ENCODE measurements at regions not wholly inside any gene's neighbourhood (a gene's known extent, or its start where the extent isn't known, plus 50 kb on each side); places are given as distances from the start of the nearest gene placed in this dataset.
A peak's percentile ranks its signal among the peaks of the same experiment; 100 is the strongest.

GRCh38 chr17:71842986-71843385 is 277.8 kb upstream of the SOX9 start:
- Histone ChIP-seq H3K36me3 (ENCODE audit: control insufficient read depth in 2 of 3, insufficient read depth in 3 of 3, low read length in 3 of 3) (no peaks in the 10 kb centered on the region), H3K9ac (ENCODE audit: low read length in 3 of 3) (no peak overlapping the region), H3K4me3 (ENCODE audit: low read length in 3 of 3) (no peak overlapping the region), H3K27ac (ENCODE audit: low read depth in 2 of 2, low read length in 2 of 2) (no peak overlapping the region), H3K9me3 (ENCODE audit: control insufficient read depth in 2 of 3, insufficient read depth in 1 of 3, low read length in 3 of 3) (peaks cover 0 to 9% (median 0%) of the 10 kb centered on the region in 3 donors), H3K27me3 (ENCODE audit: control insufficient read depth, insufficient read depth, low read length) (no peaks in the 10 kb centered on the region), H3K4me1 (ENCODE audit: control insufficient read depth in 2 of 3, insufficient read depth in 2 of 3, low read depth in 1 of 3, low read length in 3 of 3) (no peaks in the 10 kb centered on the region)
- no peak for FAIRE-seq
- no peak for DNase-seq
- no peak for TF ChIP-seq CTCF (IDR thresholded peaks at IDR 0.05; ENCODE audit: borderline replicate concordance, extremely low read depth, insufficient read depth)
- intact Hi-C loops (cut with DNase I): no loop called here

GRCh38 chr17:71845337-71845736 is 275.5 kb upstream of the SOX9 start:
- Histone ChIP-seq H3K9ac (ENCODE audit: low read length in 3 of 3) (no peak overlapping the region), H3K27ac (ENCODE audit: low read depth in 2 of 2, low read length in 2 of 2) (no peak overlapping the region), H3K4me1 (ENCODE audit: control insufficient read depth in 2 of 3, insufficient read depth in 2 of 3, low read depth in 1 of 3, low read length in 3 of 3) (no peaks in the 10 kb centered on the region), H3K9me3 (ENCODE audit: control insufficient read depth in 2 of 3, insufficient read depth in 1 of 3, low read length in 3 of 3) (peaks cover 0 to 9% (median 0%) of the 10 kb centered on the region in 3 donors), H3K36me3 (ENCODE audit: control insufficient read depth in 2 of 3, insufficient read depth in 3 of 3, low read length in 3 of 3) (no peaks in the 10 kb centered on the region), H3K27me3 (ENCODE audit: control insufficient read depth, insufficient read depth, low read length) (no peaks in the 10 kb centered on the region), H3K4me3 (ENCODE audit: low read length in 3 of 3) (no peak overlapping the region)
- no peak for TF ChIP-seq CTCF (IDR thresholded peaks at IDR 0.05; ENCODE audit: borderline replicate concordance, extremely low read depth, insufficient read depth)
- intact Hi-C loops (cut with DNase I): no loop called here
- FAIRE-seq: no peak
- no peak for DNase-seq

GRCh38 chr17:71846561-71847110 is 274.2 kb upstream of the SOX9 start:
- Histone ChIP-seq H3K4me3 (ENCODE audit: low read length in 3 of 3) (no peak overlapping the region), H3K36me3 (ENCODE audit: control insufficient read depth in 2 of 3, insufficient read depth in 3 of 3, low read length in 3 of 3) (no peaks in the 10 kb centered on the region), H3K9ac (ENCODE audit: low read length in 3 of 3) (no peak overlapping the region), H3K9me3 (ENCODE audit: control insufficient read depth in 2 of 3, insufficient read depth in 1 of 3, low read length in 3 of 3) (peaks cover 0 to 9% (median 0%) of the 10 kb centered on the region in 3 donors), H3K4me1 (ENCODE audit: control insufficient read depth in 2 of 3, insufficient read depth in 2 of 3, low read depth in 1 of 3, low read length in 3 of 3) (no peaks in the 10 kb centered on the region), H3K27me3 (ENCODE audit: control insufficient read depth, insufficient read depth, low read length) (no peaks in the 10 kb centered on the region), H3K27ac (ENCODE audit: low read depth in 2 of 2, low read length in 2 of 2) (no peak overlapping the region)
- FAIRE-seq (no peak), DNase-seq (peak in 1 of 5 donors; percentile 11)
- intact Hi-C loops (cut with DNase I): no loop called here
- no peak for TF ChIP-seq CTCF (IDR thresholded peaks at IDR 0.05; ENCODE audit: borderline replicate concordance, extremely low read depth, insufficient read depth)

Data from kidney (tissue), 13 donors.